Activated CD4-positive, CD25-positive, alpha-beta regulatory T cell (primary cell): ENCODE measurements at regions not wholly inside any gene's neighbourhood (a gene's known extent, or its start where the extent isn't known, plus 50 kb on each side); places are given as distances from the start of the nearest gene placed in this dataset.
"Not testable (repeated sequence)": the region's sequence is repeated elsewhere in the genome, so short reads cannot be mapped to it uniquely, and the experiment has no call there.

Source experiments
- DNase-seq, 4 experiments: peaks; one replicate each; lab custom pipeline; 2025; lab: John Stamatoyannopoulos, UW

GRCh38 chr22:17318817-17319216 is 50.4 kb upstream of the CECR2 start:
- no peak for DNase-seq

- DNase-seq = no peak
Measured at GRCh38 chr22:17315310-17315709, 54.0 kb upstream of the CECR2 start.

GRCh38 chr22:17314487-17314886 is 54.8 kb upstream of the CECR2 start:
- no peak for DNase-seq

DNA sequence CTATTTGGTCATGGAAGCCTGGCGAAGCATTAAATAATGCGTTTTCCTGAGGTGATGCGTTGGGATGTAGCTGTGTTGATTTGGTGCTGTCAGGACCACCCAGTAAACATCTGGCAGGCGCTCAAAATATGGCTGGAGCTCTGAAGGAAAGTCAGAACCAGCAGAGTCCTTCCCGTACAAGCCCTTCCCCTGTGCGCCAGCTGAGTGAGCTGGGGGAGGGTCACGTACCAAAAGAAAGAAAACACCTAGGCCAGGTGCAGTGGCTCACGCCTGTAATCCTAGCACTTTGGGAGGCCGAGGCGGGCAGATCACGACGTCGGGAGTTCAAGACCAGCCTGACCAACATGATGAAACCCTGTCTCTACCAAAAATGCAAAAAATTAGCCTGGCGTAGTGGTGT is 55.6 kb upstream of the CECR2 start:
- no peak for DNase-seq

DNA sequence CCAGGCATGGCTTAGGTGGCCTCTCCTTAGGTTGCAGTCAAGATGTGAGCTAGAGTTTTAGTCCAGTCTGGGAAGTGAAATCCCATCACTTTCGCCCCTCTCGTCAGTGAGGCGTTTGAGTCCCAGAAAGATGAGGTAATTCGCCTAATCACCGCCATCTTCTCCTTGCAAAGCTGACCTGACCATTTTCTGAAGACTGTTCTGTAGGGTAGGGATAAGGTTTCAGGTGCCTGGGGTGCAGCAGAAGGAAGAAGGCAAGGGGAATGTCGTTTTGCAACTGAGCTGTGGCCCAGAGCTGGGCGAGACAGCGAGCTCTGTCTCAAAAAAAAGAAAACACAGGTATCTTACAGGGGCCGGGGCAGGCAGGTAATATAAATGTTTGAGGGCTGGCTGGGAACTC is 61.7 kb upstream of the CECR2 start:
- DNase-seq = no peak

DNA sequence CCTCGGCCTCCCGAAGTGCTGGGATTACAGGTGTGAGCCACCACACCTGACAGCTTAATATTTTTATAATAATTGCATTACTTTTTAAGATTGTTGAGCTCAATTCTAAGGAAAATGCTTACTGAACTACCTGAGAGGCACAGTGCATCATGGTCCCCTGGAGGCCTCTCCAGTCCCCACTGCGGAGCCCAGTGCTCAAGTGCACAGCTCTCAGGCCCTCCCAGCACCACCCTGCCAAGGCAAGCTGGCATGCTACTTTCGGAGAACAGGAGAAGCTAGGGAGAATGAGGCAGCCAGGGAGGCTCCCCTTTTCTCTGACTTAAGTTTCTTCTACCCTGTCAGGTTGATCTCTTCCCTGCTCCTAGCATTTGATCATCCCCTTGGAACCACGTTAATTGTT is 64.2 kb upstream of the CECR2 start:
- DNase-seq = no peak

DNA sequence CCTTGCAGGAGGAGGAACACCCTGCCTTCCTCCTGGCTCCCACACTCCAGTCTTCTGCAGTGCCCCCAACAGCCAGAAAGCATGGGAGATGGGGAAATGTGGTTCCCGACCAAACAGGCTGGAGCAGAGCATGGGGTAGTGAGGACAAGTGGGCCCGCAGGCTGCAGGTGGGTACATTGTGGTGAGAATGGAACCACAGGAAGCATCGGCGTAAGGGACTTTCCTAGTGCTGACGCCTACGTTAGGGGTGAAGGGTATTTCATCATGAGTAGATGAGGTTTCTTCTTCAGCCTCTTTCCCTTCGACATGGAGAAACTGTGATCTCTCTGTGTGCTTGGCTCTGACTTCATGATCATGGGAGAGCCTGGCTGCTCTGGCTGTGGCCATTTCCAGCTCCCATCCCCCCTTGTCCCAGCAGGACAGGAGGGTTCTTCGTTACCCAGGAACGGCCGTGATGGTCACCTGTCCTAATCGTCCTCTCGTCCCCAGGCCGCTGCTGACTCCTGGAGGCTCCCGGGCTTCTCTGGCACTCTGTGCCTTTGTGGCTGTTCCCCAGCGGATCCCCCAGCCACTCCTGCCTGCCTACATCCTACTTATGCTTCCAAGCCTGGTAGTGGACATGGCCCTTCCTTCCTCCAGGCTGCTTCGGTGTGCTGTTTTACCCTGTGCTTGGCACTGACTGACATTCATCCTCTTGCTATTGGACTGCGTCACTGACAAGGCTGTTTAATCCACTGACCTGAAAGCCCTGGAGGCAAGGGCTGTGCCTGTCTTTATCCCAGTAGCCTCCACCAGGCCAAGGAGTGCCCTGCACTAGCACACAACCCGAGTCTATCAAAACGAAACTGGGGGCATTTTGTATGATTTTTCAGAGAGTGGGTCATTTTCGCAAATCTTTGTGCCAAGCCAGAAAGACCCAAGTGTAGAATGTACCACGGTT is 65.2 kb upstream of the CECR2 start:
- DNase-seq = peak in 1 of 4 experiments; percentile 9

DNA sequence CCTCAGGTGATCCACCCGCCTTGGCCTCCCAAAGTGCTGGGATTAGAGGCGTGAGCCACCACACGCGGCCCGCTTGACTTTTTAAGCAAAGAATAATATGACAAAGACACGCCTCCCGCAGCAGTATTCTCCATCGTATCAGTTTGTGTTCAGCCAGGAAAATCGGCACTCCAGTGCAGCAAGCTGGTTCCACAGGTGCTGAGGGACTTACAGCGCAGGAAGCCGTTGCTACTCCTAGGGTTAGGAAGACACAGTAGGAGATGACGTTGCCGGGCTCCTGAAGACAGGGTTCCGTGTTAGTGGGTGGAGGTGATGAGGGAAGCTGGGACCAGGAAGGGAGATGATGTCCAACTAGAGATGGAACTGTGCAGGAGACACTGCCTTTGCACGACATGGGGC is 65.8 kb upstream of the CECR2 start:
- no peak for DNase-seq

DNA sequence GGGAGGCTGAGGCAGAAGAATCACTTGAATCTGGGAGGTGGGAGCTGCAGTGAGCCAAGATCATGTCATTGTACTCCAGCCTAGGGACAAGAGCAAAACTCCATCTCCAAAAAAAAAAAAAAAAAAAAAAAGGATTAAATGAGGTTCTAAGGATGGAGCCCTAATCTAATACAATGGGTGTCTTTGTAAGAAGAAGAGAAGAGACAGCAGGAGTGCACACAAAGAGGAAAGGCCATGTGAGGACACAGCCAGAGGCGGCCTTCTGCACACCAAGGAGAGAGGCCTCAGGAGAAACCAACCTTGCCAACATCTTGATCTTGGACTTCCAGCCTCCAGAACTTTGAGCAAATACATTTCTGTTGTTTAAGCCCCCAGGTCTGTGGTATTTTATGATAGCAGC is 66.6 kb upstream of the CECR2 start:
- no peak for DNase-seq

- no peak for DNase-seq
Measured at GRCh38 chr22:17300926-17301325, 68.3 kb upstream of the CECR2 start.

GRCh38 chr22:17298805-17299502 is 70.3 kb upstream of the CECR2 start:
- DNase-seq = not testable (repeated sequence)

- DNase-seq = no peak
Measured at GRCh38 chr22:17285656-17286055, 66.4 kb upstream of the ADA2 start.

DNA sequence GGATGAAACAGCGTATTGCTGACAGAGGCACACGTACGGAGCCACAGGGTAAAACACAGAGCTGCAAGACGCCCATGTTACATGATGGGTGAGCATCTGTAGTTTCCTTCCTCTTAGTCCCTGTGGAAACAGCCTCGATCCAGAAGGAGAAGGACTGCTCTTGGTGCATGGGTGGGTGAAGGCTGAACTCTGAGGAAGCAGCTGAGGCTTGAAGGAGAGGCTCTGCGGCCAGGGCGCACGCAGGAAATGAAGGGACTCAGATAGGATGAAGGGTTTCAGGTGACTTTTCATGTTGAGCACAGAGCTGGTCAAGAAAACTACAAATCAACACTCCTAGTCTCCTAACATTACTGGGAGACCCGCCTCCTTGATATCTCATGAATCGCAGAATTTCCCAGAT is 65.7 kb upstream of the ADA2 start:
- no peak for DNase-seq

- no peak for DNase-seq
Measured at GRCh38 chr22:17284466-17284865, 65.2 kb upstream of the ADA2 start.

DNA sequence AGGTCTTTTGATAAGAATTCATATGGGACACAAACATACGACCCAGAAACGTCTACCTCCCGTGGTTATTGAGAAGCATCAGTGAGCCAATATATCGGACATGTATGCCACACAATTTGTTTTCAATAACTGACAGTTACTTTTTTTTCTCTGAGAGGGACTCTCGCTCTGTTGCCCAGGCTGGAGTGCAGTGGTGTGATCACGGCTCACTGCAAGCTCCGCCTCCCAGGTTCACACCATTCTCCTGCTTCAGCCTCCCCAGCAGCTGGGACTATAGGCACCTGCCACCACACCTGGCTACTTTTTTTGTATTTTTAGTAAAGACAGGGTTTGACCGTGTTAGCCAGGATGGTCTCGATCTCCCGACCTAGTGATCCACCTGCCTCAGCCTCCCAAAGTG is 64.6 kb upstream of the ADA2 start:
- not testable (repeated sequence) for DNase-seq

DNA sequence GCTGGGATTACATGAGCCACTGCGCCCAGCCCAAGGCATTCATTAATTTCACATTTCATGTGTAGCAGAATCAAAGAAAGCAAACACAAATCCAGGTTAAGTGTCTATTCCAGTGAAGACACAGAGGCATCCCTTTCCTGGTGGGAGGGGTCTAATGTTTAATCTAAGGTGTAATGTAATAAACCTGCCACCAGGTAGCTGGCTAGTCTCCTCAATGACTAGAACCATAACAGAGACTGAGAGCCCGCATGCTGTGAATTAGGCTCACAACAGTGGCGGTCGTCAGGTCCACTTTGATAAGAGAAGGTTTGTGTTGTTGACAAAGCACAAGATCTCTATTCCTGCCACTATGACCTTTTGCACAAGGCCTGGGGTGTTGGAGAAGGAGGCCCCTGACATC is 64.2 kb upstream of the ADA2 start:
- DNase-seq = no peak

DNA sequence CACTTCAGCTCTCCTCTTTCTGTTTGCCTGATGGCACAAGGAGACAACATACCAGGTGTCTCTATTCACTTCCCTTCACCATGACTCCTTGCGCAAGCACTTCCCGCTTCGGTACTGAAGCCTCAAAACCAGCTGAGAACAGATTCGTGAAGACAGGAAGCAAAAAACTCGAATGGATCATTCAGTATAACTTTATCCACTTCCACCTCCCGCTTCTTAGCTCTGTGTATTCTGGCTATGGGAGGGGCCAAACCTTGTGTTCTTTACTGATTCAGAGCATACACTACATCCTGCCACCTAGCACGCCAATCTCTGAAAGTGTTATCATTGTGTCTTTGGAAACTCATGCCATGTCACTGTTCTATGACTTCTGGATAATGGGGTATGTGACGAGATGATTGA is 62.2 kb upstream of the ADA2 start:
- DNase-seq = no peak

DNA sequence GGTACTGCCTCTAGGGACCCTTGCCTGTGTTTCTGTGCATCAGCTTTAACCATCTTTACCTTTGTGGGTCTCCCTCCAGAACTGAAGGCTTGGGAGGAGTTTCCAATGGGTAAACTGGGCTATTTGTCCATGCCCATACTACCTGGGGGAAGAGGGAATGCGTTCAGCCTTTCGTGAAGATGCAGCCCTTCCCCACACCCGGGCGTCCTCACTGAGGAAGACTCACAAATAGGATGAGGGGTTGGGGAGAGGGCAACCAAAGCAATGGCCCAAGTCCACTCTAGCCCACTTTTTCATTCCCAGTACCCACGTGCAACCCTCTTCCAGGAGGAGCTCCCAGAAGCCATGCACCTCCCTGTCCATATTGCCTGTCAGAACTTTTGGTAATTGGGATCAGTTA is 61.8 kb upstream of the ADA2 start:
- no peak for DNase-seq

DNA sequence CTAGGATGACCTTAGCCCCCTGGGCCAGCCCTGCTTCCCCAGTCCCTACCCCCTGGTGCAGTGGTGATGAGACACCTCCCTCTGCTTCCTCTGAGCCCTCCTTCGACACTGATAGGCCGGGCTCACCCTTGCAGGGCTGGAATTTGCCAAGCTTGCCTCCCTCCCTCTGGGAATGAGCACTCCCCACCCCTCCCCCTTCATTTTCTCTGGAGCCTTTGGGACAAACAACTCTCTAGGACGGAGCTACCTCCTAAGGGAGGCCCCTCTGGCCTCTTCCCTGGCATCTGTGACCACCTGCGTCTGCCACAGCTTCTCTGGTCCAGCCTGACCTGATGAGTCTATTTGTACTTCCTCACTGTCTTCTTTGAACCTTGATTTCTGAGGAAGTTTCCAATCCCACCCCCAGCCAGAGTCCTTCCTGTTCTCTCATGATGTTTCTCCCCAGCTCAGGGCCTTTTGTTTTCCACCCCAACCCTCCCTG is 53.3 kb upstream of the ADA2 start:
- no peak for DNase-seq

DNA sequence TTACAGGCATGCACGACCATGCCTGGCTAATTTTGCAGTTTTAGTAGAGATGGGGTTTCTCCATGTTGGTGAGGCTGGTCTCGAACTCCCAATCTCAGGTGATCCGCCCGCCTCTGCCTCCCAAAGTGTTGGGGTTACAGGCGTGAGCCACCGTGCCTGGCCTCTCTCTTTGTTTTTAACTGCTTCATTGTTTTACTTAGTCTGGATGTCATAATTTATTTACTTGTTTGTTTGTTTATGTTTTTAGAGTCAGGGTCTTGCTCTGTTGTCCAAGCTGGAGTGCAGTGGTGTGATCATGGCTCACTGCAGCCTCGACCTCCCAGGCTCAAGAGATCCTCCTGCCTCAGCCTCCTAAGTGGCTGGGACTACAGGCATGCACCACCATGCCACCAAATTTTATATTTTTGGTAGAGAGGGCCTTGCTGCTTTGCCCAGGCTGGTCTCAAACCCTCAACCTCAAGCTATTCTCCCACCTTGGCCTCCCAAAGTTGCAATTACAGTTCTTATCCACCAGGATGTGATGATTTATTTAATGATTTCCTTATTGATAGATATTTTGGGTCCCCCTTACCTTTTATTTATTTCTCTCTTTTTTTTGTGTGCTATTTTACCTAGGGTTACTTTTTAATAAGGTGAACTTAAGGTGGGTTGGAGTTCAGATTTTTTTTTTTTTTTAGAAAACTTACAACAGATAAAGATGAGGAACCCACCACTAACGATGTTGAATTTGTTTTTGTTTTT is 52.6 kb upstream of the ADA2 start:
- no peak for DNase-seq

DNA sequence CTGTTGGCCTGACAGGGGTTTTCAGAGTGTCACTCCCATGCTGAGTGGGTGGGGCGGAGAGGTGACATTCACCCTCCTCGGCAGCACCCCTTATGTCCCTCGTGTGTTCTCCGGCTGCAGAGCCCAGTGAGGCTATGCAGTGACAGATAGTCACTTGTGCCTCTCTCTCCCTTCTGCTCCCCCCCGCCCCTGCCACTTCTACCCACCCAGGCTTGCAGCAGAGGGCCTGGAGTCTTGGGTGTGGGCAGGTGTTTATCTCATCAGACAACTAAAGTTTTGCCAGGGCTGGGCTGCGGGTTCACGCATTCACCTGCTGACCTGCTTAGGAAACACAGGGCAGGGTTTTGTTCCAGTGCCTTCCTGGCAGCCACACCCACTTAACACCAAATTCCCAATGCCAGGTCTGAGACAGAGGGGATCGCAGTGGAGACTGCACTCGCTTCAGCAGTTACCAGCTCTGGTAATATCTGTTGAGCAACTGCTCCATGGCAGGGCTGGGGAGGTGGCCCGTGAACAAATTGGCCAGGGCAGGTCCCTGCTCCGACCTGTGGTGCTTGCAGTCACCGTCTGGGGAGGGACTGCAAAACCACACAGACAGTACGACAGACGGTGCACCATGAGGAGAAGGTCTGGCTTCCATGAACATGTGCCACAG is 50.5 kb upstream of the ADA2 start:
- DNase-seq = no peak

- DNase-seq = no peak
Measured at GRCh38 chr22:17269224-17269606, 50.0 kb upstream of the ADA2 start.
